HG03135 (cell line): ENCODE measurements at regions not wholly inside any gene's neighbourhood (a gene's known extent, or its start where the extent isn't known, plus 50 kb on each side); places are given as distances from the start of the nearest gene placed in this dataset.

Source experiments
- ATAC-seq: cut with Tn5 transposase; IDR thresholded peaks from one replicate; pipeline ENCODE4 v1.9.1; 2021; ENCODE audit warnings: mild to moderate bottlenecking, moderate library complexity; ENCODE audit not compliant: unreplicated experiment

DNA sequence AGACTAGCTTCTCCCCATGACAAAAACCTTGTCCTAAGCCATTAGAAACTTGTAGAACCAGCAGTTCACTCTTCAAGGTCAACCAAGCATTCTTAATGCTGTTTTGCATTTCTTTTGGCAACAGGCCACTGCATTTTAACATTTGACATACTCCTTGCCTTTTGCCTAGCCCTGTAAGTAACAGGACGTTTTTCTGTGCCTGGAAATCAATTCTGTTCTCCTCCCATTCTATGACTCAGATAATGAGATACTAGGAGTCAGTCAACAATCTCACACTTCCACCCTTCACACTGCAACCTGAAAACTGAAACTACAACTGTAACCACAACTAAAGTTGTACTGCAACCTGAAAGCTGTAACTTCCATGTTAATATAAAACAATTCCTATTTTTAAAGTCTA lies 268.7 kb downstream of the MZT1 start:
- ATAC-seq, result no peak

DNA sequence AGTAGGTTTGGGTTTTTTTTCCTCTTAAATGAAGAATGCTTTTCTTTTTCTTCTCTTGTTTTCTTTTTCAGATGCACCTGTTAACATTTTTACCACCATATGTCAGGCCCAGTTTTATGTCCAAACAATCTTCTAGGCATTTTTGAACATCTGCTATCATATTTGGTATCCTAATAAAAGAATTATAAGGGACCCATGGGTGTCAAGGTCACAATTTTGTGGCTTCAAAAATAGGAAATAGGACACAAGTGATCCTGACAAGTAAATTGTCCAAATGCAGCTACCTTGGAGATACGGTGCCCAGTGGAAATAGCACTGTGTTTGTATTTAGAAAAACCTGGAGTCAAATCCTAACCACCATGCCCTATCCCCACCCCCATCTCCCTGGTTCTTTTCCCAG lies 270.3 kb downstream of the MZT1 start:
- no peak for ATAC-seq

DNA sequence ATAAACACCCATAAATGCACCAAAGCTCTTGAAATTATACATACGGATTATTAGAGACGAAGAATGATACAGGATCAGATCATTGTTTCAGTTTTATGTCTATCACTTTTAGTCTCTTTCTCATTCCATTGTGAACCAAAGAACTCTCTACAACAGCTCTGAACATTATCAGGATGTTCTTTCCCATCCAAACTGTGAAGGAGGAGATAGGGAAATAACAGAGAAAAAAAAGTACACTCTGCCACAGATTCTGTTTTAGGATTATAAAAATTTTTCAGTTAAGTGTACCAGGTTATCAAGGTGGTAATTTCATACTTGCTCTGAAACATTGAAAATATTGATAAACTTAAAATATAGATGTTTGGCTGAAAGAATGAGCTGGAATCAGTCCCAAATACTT lies 270.9 kb downstream of the MZT1 start:
- ATAC-seq, result no peak

DNA sequence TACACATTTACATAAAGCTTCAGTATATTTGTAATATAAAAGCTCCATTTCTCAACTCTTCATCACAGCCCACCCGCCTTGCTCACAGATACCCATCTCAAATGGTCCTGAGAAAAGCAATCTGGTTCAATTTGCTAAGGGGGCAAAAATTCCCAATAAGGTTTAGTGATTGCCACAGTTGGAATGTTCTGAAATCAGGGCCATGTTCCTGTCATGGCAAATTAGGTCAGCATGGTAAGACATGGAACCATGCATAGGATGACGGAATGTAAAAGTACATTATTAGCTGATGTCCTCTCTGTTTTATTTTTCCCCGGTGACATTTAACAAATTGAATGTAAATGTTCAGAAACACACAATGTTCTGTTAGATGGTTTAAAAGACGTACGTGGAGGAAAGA lies 274.3 kb downstream of the MZT1 start:
- ATAC-seq, result no peak

DNA sequence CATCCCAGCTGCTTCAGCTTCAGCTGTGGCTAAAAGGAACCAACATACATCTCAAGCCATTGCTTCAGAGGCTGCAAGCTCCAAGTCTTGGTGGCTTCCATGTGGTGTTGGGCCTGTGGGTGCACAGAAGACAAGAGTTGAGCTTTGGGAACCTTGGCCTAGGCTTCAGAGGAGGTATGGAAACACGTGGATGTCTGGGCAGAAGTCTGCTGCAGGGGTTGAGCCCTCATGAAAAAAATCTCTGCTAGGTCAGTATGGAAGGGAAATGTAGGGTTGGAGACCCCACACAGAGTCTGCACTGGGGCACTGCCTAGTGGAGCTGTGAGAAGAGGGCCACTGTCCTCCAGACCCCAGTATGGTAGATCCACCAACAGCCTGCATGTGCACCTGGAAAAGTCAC lies 279.3 kb downstream of the MZT1 start:
- no peak for ATAC-seq

DNA sequence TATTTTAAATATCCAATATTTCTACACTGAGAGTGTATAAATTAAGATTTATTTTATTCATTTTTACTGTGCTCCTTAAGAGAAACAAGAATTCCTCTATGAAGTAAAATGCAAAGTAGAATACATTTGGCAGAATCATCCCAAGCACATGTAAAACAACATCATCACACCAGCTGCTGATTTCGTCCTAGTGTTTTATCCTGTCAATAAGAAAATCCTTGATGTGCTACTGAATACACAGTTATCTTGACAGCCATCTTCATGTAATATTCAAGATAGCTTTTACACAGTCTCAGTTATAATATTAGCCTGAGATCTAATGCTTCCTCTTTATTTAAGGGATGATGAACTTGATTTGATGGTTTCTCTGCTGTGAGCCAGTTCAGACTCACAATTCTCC lies 282.4 kb downstream of the MZT1 start:
- ATAC-seq, result no peak

DNA sequence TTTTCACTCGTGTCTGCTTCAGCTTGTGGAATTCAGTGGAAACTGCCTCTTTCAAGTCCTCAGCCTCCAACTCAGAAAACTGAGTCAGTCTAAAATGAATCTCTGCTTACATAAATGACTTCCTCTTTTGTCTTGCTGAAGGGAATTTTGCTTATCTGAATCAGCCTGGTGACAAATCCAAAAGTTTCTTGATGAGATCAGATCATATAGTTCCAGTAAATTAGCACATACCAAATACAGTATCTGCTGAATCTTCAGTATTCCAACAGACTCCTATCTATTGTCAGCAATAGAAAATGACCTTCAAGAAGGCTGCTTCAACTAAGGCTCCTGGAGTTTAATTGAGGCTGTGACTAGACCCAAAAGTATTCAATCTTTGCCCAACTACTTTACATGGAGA lies 290.0 kb downstream of the MZT1 start:
- no peak for ATAC-seq

DNA sequence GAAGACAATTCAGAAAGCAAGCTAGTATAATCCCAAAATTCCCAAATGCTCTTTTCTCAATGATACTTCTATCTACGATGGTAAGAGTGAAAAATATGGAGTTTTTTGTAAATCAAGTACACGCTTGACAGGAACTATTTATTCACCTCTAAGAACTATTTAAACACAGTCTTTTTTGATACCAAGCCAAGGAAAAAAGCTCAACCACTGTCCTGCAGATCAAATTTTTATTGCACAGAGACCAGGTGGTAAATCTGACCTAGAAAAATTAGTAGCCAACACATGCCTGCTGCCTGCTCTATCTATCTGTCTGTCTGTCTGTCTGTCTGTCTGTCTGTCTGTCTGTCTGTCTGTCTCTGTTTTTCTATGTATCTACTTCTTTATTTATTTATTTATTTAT lies 292.2 kb downstream of the MZT1 start:
- ATAC-seq, result no peak

DNA sequence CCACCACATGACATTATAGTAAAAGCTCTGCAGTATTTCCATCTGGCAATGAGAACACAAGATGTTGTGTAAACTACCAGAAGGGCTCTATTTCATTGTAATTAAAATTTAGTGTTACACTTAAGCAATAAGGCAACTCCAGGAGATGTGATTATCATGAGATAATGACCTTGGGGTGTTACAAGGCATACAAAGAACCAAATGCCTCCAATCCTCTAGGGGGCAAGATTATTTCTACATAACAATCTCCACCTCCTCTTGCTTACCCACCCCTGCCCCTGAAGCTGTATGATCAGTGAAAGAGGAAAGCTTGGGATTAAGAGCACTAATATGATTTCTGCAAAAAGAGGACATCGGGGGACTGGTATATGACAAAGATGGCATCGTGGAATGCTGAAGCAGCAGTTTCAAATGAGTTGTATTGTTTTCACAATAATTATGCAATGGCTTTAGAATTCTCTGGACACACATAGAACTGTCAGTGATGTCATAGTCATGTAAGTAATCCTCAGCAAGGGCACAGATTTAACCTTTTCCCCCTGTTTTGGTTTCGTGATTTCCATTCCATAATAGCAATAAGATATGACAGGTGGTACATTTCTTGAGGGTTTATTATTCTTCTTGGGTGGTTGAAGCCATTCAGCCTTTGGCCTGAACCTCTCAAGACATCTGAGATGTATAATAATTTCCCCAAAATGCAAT lies 295.3 kb downstream of the MZT1 start:
- no peak for ATAC-seq

DNA sequence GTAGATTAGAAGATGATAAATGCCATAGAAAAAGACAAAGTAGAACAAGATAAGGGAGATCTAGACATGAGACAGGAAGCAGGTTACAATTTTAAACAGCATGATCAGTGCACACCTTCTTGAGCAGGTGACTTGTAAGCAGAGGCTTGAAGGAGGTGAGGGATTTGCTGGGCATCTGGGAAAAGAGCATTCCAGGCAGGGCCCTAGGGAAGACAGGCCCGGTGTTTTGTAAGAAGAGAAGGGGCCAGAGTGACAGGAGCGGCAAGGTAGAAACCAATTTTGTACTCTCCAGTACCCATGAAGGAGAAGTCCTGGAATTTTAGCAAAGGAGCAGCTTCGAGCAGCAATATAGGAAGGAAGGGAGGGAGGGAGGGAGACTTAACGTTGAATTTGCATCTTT lies 296.5 kb downstream of the MZT1 start:
- no peak for ATAC-seq

DNA sequence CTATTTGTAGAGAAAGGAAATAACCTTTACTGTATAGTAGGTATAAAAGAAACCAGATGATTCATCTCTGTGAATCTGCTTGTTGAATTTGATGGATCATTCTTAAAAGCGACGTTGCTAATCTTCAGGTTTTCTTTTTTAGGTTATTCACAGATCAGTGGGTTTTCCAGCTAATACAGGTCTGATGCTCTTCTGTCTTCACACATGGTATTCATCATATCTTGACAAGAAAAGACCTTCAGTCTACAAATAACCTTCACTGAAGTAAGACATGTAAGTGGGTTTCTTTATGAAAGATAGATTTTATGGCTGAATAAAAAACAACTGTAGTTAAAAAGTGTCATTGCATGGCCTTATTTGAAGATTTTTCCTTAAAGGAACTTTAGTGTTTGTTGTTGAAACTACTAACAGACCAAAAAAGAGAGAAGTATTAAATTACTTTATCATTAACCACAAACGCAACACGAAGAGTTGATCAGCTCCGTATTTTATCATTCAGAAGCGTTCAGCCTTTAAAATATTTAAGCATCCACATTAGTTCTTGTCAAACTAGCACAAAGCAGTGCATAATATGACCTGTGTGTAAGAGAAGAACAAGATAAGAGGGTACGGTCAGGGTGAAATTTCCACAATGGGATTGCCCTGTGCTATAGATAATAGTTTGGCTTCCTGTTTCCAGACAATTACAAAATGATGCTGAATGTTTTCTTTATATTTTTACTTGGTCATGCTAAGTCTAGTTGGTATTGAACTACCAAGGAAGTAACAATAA lies 299.5 kb downstream of the MZT1 start:
- ATAC-seq, result no peak

DNA sequence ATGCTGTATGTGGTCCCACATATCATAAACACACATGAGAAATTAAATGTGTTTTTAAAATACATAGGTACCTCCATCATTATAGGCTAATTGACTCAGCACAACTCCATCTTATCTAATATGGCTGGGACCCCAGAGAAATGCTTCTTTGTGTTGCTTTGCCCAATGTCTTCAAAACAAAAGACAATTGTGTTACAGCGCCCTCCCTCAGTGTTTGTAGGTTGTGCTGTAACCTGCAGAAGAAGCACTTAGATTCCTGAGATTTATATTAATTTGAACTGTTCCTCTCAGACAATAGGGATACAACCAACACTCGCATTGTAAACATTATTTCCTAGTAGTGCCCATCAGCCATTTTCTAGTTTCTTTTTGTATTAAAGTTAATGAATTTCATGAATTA lies 303.4 kb downstream of the MZT1 start:
- ATAC-seq, result no peak

DNA sequence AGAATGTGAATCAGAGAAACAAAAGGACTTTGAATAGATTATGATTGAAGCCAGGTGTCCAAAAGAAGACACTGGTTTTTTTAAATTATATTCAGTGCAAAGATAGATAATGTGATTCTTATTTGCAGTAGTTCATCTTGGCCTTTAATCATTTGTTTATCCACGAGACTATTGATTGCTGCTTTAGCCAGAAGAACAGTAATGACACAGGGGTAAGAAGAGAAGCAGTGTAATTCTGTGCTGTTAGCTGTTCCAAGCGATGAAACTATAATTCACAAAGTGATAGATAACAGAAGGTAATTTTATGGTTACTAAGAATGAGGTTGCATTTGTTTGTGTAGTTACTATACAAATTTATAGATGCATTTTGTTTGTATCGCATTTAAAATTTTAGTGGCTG lies 311.6 kb downstream of the MZT1 start:
- no peak for ATAC-seq

DNA sequence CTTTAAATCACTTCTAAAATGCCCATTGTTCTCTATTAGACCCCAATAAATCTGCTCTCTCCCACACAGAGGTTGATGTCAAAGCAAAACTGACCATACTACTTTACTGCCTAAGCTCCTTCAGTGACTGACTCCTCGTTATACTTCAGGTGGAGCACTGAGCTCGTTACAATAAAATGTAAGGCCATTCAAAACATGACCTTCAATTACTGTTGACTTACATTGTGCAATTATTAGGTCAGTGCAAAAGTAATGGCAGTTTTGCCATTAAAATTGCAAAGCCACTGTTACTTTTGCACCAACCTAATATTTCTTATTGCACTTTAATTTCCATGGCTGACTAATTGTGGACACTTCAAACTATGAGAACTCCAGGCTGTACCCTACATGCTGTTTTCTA lies 314.9 kb downstream of the MZT1 start:
- ATAC-seq, result no peak

DNA sequence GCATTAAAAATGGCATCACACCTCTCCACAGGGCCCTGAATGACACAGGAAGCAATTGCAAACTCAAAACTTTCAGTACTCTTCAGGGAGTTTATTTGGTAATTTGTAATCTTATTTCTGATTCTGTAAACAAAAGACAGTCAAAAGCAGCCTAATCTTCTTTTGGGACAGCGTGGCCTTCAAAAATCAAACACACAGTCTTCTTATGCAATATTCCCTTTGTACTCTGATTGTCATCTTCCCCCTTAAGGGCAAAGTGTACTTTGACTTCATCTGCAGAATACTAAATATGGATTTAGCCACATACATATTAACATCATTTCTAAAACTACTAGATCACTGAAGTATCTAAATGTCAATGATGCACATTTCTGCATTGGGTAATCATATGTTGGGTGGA lies 322.0 kb downstream of the MZT1 start:
- no peak for ATAC-seq

DNA sequence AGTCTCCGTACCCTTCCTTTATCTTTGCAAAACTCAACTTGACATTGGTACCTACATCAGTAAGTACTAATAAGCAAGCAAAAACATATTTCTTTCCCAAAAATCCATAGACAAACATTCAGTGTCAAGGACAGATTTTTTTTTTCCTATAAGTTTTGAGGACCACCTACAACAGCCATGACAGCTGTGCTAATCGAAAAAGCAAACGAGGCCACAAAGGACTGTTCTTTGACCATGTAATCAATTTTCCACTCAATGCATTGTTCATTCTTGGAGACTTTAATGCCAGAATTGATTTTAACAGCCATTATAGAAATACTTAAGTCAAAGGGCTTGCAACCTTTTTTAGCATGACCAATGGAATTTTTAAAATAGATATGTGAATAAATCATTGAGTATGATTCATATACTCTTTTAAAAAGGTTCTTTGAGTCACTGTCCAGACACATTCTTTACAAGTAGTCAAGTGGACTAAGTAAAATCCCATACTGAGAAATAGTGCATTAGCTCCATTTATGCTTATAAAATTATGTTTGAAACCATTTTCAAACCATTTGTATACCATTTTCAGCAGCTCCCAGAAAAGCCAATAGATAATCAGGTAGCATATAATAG lies 323.9 kb downstream of the MZT1 start:
- no peak for ATAC-seq

DNA sequence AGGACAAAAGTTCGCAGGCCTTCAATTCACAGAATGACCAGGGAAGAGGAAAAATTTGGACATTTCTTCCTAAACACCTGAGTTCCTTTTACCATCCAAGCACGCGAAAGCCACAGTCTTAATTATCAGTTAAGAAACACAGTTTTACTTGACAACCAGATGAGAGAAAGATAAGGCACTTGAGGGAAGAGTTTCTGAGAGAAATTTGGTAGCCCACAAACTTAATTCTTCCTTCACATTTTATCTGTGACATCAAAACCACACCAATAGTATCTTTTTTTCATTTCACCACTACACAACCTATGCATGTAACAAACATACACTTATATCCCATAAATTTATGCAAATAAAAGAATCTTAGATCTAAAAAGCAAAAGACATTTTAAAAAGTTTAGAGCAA lies 326.6 kb downstream of the MZT1 start:
- ATAC-seq, result no peak

DNA sequence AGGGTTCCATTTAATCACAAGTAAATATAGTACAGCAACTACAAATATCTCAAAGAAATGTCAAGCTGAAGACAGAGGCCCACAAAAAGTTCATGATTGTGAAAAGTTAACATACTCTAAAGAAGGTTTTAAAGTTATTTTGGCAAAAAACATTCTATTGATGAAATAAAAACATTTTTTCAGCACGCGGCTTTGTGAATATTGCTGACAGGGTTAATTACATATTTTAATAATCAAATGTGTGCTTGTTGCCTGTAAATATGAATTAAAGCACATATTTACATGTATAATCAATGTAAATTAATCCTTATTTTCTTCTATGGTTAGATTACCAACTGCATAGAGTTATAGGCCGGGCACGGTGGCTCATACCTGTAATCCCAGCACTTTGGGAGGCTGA lies 328.1 kb downstream of the MZT1 start:
- ATAC-seq, result no peak

DNA sequence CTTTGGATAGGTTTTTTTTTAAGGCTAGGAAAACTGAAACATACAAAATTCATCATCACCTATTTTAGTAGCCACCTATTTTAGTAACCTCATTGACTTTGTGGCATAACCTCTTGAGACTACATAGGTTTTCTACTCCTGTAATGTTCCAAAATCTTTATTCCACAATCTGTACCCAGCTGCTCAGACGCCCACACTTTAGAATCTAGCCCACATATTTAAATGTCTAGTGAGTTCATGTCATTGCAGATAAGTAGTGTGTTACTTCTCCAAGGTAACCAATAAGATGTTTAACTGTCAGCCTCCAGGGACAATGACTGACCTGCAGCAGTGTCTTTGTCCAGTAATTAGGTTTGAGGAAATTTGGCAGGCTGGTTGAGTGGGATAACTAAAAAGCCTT lies 330.2 kb downstream of the MZT1 start:
- ATAC-seq, result no peak

DNA sequence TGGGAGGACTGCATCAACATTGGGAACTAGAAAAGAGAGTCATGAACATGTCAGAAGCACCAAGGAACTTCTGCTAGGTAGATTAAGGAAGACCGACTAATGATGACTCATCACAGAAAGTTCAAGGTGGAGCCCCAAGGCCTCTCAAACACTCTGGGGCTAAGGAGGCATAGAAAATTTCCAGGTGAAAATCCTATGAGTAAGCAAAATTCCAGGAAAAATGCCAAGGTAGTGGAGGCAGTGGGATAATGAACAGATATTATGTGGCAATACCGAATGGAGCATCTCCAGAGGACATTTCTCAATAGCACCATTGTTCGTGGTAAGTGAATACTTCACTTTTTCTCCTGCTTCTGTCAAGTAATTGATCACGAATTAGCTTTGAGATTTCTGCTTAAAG lies 336.5 kb downstream of the MZT1 start:
- no peak for ATAC-seq

DNA sequence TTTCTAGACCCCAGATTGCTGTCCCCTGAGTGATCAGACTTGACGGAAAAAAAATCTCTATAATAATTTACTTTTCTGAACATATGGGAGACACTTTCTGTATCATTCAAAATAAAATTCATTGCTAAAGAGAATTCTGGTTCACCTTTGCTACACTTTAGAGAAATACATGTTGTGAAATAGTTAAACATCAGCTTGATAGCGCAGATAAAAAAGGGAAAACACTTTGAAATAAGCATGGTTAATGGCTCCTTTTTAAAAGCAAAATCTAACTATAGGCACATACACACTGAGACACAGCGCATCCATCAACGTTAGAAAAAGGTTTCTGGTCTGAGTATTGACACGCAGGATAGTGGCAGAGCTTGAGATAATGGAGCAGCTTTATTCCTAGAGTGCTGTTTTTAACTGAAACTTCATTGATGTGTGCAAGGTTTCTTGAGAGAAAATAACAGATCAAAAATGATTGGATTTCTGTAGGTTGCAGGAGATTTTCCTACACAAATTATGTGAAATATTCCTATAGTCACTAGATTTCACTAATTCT lies 341.2 kb downstream of the MZT1 start:
- no peak for ATAC-seq

DNA sequence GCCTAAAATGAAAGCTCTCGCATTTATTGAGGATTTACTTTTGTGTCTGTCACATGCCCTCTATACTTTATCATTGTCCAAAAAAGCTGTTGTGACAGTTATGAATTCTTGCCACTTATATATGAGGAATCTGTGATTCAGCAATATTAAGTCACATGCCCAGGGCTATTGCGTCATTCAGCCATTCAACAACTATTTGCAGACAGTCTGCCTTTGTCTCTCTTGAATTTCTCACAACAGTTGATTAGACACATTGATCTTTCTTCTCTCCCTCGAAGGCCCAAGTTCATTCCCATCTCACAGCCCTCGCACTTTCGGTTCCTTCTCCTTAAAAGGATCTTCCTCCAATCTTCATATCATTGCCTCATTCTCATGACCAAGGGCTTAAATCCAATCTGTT lies 342.6 kb downstream of the MZT1 start:
- ATAC-seq, result no peak
